Activated T-cell treated with anti-CD3 and anti-CD28 coated beads, Interleukin-2, amount 50 U/mL, for 72 hours (primary cell): ENCODE measurements at regions not wholly inside any gene's neighbourhood (a gene's known extent, or its start where the extent isn't known, plus 50 kb on each side); places are given as distances from the start of the nearest gene placed in this dataset.

ENCODE experiments used
- ATAC-seq, 2 donors: fragments of 150-1000 bp; cut with Tn5 transposase; replicated peaks in 1 of 2; 2 replicates each; pipeline ENCODE4 v1.10.0; 2021; ENCODE audit warnings: moderate library complexity in 2 of 2, mild to moderate bottlenecking in 1 of 2
- DNase-seq, 2 donors: peaks; one replicate each; pipeline ENCODE4 v3.0.0; 2021 to 2022; ENCODE audit warnings: mixed read lengths in 1 of 2
- H3K27ac Mint-ChIP-seq: one replicate; pipeline ENCODE4 v1.8.0; 2022; ENCODE audit warnings: mild to moderate bottlenecking, moderate library complexity, mixed read lengths
- H3K27me3 Mint-ChIP-seq: one replicate; pipeline ENCODE4 v1.8.0; 2022; ENCODE audit warnings: low read depth, mixed read lengths
- H3K36me3 Mint-ChIP-seq, 2 donors: one replicate each; pipeline ENCODE4 v1.8.0; 2022; ENCODE audit warnings: mixed read lengths in 2 of 2, mild to moderate bottlenecking in 1 of 2; ENCODE audit not compliant: insufficient read depth in 2 of 2
- H3K4me1 Mint-ChIP-seq: one replicate; pipeline ENCODE4 v1.8.0; 2022; ENCODE audit warnings: low read depth, mixed read lengths
- H3K4me3 Mint-ChIP-seq, 2 donors: one replicate each; pipeline ENCODE4 v1.8.0; 2022; ENCODE audit warnings: mild to moderate bottlenecking in 2 of 2, mixed read lengths in 2 of 2, moderate library complexity in 2 of 2
- H3K9me3 Mint-ChIP-seq, 2 donors: one replicate each; pipeline ENCODE4 v1.8.0; 2022; ENCODE audit warnings: mixed read lengths in 2 of 2

- DNase-seq (no peak), ATAC-seq (no peak)
- peaks cover 0 to 15% of the 10 kb centered on the region in 2 donors for H3K36me3 Mint-ChIP-seq
- no peak overlapping the region for H3K4me3 Mint-ChIP-seq
- H3K4me1 Mint-ChIP-seq: no peaks in the 10 kb centered on the region
- no peak overlapping the region for H3K27ac Mint-ChIP-seq
- no peaks in the 10 kb centered on the region for H3K27me3 Mint-ChIP-seq
- peaks cover 0 to 11% of the 10 kb centered on the region in 2 donors for H3K9me3 Mint-ChIP-seq
These were observed 79.6 kb upstream of the TACR1 start for GRCh38 chr2:75278821-75279379.

- H3K27me3 Mint-ChIP-seq: no peaks in the 10 kb centered on the region
These were observed 79.0 kb upstream of the TACR1 start for GRCh38 chr2:75278314-75278713.

DNA sequence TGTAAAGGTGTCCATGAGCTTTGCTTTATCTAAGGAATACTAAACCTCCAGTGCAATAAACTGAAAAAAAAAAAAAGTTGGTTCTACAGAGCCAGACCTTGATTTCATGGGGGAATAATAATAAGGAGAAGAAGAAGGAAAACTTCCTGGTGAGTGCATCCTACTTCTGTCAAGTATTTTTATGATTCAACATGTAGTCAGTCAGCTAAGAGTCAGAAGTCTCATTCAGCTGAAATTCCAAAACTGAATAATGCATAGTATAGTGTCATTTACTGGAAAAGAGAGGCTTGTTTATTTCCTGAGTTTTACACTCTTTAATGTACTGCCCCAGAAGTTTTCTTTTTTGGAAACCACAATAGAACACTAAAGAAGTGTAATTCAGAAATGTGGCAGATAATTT is 77.8 kb upstream of the TACR1 start:
- no peaks in the 10 kb centered on the region for H3K27me3 Mint-ChIP-seq
- H3K4me1 Mint-ChIP-seq: no peaks in the 10 kb centered on the region
- DNase-seq: no peak
- H3K36me3 Mint-ChIP-seq: peaks cover 0 to 12% of the 10 kb centered on the region in 2 donors
- peak overlapping the region; percentile 12 for H3K27ac Mint-ChIP-seq
- no peak overlapping the region for H3K4me3 Mint-ChIP-seq
- H3K9me3 Mint-ChIP-seq: peaks cover 7 to 14% of the 10 kb centered on the region in 2 donors
- no peak for ATAC-seq

More at GRCh38 chr2:75278314-75278713, 79.0 kb upstream of the TACR1 start:
- no peak for ATAC-seq
- Mint-ChIP-seq H3K27ac (no peak overlapping the region), H3K36me3 (peaks cover 0 to 12% of the 10 kb centered on the region in 2 donors), H3K4me1 (no peaks in the 10 kb centered on the region), H3K4me3 (no peak overlapping the region), H3K9me3 (peaks cover under 1 to 11% of the 10 kb centered on the region in 2 donors)
- DNase-seq: no peak

- peaks cover 0 to 12% of the 10 kb centered on the region in 2 donors for H3K36me3 Mint-ChIP-seq
- H3K4me3 Mint-ChIP-seq: no peak overlapping the region
- DNase-seq (no peak), ATAC-seq (no peak)
- no peaks in the 10 kb centered on the region for H3K27me3 Mint-ChIP-seq
- no peaks in the 10 kb centered on the region for H3K4me1 Mint-ChIP-seq
- peaks cover 7 to 11% of the 10 kb centered on the region in 2 donors for H3K9me3 Mint-ChIP-seq
- H3K27ac Mint-ChIP-seq: no peak overlapping the region
These were observed 77.0 kb upstream of the TACR1 start for GRCh38 chr2:75276093-75277029.

DNA sequence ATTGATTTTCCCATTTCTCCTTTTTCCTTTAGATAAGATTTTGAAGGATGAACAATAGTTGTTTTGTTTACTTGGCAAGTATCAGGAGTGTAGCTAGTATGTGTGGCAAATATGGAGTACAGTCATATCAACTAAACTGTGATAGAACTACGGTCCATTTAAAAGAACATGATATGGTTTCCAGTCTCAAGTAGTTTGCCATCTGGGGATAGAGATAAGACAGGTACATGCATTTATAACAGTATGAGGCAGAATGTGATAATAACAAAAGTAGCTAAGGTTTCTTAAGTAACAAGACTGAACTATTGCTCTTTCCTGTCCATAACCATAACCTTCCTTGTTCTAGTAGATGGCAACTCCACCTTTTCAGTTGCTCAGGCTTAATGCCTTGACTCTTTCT is 75.6 kb upstream of the TACR1 start:
- no peaks in the 10 kb centered on the region for H3K4me1 Mint-ChIP-seq
- H3K27ac Mint-ChIP-seq: no peak overlapping the region
- H3K4me3 Mint-ChIP-seq: no peak overlapping the region
- H3K9me3 Mint-ChIP-seq: peaks cover 10% of the 10 kb centered on the region in 2 donors
- ATAC-seq: no peak
- DNase-seq: no peak
- H3K36me3 Mint-ChIP-seq: peaks cover 0 to 10% of the 10 kb centered on the region in 2 donors
- H3K27me3 Mint-ChIP-seq: no peaks in the 10 kb centered on the region

DNA sequence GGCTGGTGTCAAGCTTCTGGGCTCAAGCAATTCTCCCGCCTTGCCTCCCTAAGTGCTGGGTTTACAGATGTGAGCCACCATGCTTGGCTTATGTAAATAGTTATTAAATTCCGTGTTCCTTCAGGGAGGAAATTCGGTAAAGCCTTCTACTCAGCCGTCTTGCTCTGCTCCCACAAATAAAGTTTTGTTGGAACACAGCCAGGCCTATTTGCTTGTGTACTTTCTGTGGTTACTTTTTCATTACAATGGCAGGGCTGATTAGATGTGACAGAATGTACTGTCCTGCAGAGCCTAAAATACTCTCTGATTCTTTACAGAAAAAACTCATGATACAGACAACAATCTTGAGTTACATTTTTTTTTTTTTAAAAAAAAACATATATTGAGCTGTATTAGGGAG is 68.8 kb upstream of the TACR1 start:
- H3K27me3 Mint-ChIP-seq: no peaks in the 10 kb centered on the region
- H3K4me1 Mint-ChIP-seq: no peaks in the 10 kb centered on the region
- DNase-seq (no peak), ATAC-seq (no peak)
- peaks cover 10 to 12% of the 10 kb centered on the region in 2 donors for H3K9me3 Mint-ChIP-seq
- H3K36me3 Mint-ChIP-seq: peaks cover 0 to 2% of the 10 kb centered on the region in 2 donors
- no peak overlapping the region for H3K27ac Mint-ChIP-seq
- no peak overlapping the region for H3K4me3 Mint-ChIP-seq

GRCh38 chr2:75261923-75262322 is 62.6 kb upstream of the TACR1 start:
- ATAC-seq (no peak), DNase-seq (no peak)
- H3K4me3 Mint-ChIP-seq: no peak overlapping the region
- H3K4me1 Mint-ChIP-seq: no peaks in the 10 kb centered on the region
- H3K27ac Mint-ChIP-seq: no peak overlapping the region
- H3K9me3 Mint-ChIP-seq: peaks cover 11 to 13% of the 10 kb centered on the region in 2 donors
- H3K27me3 Mint-ChIP-seq: no peaks in the 10 kb centered on the region
- H3K36me3 Mint-ChIP-seq: peaks cover 2 to 7% of the 10 kb centered on the region in 2 donors

GRCh38 chr2:75260946-75261345 is 61.6 kb upstream of the TACR1 start:
- H3K4me1 Mint-ChIP-seq: no peaks in the 10 kb centered on the region
- no peak for ATAC-seq
- H3K9me3 Mint-ChIP-seq: peaks cover 11 to 12% of the 10 kb centered on the region in 2 donors
- H3K36me3 Mint-ChIP-seq: peaks cover 2 to 7% of the 10 kb centered on the region in 2 donors
- H3K27ac Mint-ChIP-seq: no peak overlapping the region
- H3K27me3 Mint-ChIP-seq: no peaks in the 10 kb centered on the region
- DNase-seq: no peak
- H3K4me3 Mint-ChIP-seq: no peak overlapping the region

- Mint-ChIP-seq H3K4me1 (no peaks in the 10 kb centered on the region), H3K27ac (no peak overlapping the region), H3K27me3 (no peaks in the 10 kb centered on the region), H3K36me3 (peaks cover 0 to 7% of the 10 kb centered on the region in 2 donors), H3K4me3 (no peak overlapping the region), H3K9me3 (peaks cover 8 to 12% of the 10 kb centered on the region in 2 donors)
- ATAC-seq (no peak), DNase-seq (no peak)
These were observed 59.3 kb upstream of the TACR1 start for GRCh38 chr2:75258620-75259019.

DNA sequence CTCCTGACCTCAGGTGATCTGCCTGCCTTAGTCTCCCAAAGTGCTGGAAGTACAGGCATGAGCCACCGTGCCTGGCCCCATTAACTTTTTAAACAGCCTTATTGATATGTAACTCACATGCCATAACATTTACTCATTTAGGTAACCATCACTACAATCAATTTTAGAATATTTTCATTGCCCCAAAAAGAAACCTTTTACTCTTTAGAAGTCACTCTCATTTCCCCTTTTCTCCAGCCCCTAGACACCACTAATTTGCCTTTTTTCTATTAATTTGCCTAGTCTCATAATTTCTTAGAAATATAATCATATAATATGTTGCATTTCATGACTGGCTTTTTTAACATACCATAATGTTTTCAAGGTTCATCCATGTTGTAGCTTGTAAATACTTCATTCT is 57.2 kb upstream of the TACR1 start:
- Mint-ChIP-seq H3K4me1 (no peaks in the 10 kb centered on the region), H3K27ac (no peak overlapping the region), H3K27me3 (no peaks in the 10 kb centered on the region), H3K36me3 (no peaks in the 10 kb centered on the region), H3K4me3 (no peak overlapping the region), H3K9me3 (peaks cover 0 to 4% of the 10 kb centered on the region in 2 donors)
- DNase-seq (no peak), ATAC-seq (no peak)

- ATAC-seq (no peak), DNase-seq (no peak)
- Mint-ChIP-seq H3K4me3 (no peak overlapping the region), H3K9me3 (peaks cover 7 to 11% of the 10 kb centered on the region in 2 donors), H3K27me3 (no peaks in the 10 kb centered on the region), H3K4me1 (no peaks in the 10 kb centered on the region), H3K36me3 (no peaks in the 10 kb centered on the region), H3K27ac (no peak overlapping the region)
These were observed 54.2 kb upstream of the TACR1 start for GRCh38 chr2:75253526-75253925.

- Mint-ChIP-seq H3K4me1 (no peaks in the 10 kb centered on the region), H3K4me3 (no peak overlapping the region), H3K27me3 (no peaks in the 10 kb centered on the region), H3K27ac (no peak overlapping the region), H3K36me3 (no peaks in the 10 kb centered on the region), H3K9me3 (peaks cover 7 to 11% of the 10 kb centered on the region in 2 donors)
- DNase-seq: no peak
- ATAC-seq: no peak
These were observed 52.6 kb upstream of the TACR1 start for GRCh38 chr2:75251896-75252295.
